ENCODE measurements at regions not wholly inside any gene's neighbourhood (a gene's known extent, or its start where the extent isn't known, plus 50 kb on each side); places are given as distances from the start of the nearest gene placed in this dataset.

DNA sequence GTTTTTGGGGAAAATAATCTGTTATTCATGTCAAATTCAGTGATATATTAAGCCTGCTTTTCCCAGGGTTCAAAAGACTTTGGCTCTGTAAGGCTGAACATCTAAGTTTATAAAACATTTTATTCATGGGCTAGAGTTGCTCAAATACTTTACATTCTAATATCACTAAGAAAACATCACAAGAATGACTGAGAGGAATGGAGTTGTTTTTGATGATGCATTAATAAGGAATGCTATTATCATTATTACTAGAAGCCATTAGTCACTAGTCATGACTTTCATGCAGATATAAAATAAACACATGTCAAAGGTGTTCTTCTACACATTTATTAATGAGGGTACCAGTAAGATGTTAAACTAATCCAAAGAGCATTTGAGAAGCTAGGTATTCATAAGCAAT is 185.5 kb upstream of the KCNN2 start:
- no peak for TF ChIP-seq POLR2A (IDR thresholded peaks at IDR 0.05)
- TF ChIP-seq, protein P1, sequence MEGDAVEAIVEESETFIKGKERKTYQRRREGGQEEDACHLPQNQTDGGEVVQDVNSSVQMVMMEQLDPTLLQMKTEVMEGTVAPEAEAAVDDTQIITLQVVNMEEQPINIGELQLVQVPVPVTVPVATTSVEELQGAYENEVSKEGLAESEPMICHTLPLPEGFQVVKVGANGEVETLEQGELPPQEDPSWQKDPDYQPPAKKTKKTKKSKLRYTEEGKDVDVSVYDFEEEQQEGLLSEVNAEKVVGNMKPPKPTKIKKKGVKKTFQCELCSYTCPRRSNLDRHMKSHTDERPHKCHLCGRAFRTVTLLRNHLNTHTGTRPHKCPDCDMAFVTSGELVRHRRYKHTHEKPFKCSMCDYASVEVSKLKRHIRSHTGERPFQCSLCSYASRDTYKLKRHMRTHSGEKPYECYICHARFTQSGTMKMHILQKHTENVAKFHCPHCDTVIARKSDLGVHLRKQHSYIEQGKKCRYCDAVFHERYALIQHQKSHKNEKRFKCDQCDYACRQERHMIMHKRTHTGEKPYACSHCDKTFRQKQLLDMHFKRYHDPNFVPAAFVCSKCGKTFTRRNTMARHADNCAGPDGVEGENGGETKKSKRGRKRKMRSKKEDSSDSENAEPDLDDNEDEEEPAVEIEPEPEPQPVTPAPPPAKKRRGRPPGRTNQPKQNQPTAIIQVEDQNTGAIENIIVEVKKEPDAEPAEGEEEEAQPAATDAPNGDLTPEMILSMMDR (IDR thresholded peaks at IDR 0.05), result no peak

Measured in breast epithelium (tissue), 3 donors.